22Rv1 (cell line): ENCODE measurements at regions not wholly inside any gene's neighbourhood (a gene's known extent, or its start where the extent isn't known, plus 50 kb on each side); places are given as distances from the start of the nearest gene placed in this dataset.

ENCODE experiments used
- H3K27ac ChIP-seq: fragments of 450-650 bp; 2 replicates; pipeline ENCODE4 v1.5.1; 2017
- ZFX ChIP-seq: fragments of 450-650 bp; IDR thresholded peaks from 2 replicates; pipeline ENCODE4 v1.6.1; 2017; ENCODE audit warnings: antibody characterized with exemption, borderline replicate concordance
- TF ChIP-seq, protein P1 (sequence below): fragments of 450-650 bp; IDR thresholded peaks from 2 replicates; pipeline ENCODE4 v1.5.1; 2017; ENCODE audit warnings: mild to moderate bottlenecking

DNA sequence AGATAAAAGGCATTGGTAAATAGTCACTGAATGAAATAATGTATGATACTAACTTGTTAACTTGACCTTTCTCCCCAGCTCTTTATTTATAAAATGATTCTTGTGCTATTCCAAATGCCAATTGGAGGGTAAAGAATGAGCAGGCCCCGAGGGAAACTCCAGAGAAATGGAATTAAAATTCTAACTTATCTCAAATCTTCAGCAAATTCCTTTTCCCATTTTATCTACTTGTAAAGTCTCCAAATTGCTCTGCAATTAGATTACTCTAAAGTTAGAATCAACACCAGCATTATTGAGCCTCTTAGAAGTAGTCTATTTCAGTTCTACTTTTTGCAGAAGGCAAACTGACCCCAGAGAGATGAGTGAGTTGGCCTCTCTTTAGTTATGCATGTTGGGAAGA, 165.9 kb upstream of the PREP start:
- TF ChIP-seq ZFX = no peak
- TF ChIP-seq, protein P1, sequence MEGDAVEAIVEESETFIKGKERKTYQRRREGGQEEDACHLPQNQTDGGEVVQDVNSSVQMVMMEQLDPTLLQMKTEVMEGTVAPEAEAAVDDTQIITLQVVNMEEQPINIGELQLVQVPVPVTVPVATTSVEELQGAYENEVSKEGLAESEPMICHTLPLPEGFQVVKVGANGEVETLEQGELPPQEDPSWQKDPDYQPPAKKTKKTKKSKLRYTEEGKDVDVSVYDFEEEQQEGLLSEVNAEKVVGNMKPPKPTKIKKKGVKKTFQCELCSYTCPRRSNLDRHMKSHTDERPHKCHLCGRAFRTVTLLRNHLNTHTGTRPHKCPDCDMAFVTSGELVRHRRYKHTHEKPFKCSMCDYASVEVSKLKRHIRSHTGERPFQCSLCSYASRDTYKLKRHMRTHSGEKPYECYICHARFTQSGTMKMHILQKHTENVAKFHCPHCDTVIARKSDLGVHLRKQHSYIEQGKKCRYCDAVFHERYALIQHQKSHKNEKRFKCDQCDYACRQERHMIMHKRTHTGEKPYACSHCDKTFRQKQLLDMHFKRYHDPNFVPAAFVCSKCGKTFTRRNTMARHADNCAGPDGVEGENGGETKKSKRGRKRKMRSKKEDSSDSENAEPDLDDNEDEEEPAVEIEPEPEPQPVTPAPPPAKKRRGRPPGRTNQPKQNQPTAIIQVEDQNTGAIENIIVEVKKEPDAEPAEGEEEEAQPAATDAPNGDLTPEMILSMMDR = no peak
- H3K27ac ChIP-seq = no peak overlapping the region

DNA sequence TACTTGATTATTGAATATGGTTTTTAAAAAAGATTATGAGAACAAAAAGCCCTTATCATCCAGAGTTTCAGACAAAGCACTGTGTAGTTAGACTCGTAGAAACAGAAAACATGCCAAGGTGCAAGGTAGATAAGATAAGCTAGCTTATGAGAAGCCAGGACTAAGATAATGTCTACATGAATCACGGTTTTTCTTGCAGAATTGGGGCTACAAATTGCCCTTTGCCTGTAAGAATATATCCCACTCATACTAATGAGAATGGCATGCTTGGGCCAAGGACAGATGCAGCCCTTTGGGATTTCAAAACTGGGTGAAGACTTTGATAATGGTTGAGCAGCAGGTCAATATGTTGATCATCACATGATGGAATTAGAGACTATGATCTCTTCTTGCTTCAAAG, 165.3 kb upstream of the PREP start:
- no peak overlapping the region for H3K27ac ChIP-seq
- no peak for TF ChIP-seq ZFX
- TF ChIP-seq, protein P1 = no peak

DNA sequence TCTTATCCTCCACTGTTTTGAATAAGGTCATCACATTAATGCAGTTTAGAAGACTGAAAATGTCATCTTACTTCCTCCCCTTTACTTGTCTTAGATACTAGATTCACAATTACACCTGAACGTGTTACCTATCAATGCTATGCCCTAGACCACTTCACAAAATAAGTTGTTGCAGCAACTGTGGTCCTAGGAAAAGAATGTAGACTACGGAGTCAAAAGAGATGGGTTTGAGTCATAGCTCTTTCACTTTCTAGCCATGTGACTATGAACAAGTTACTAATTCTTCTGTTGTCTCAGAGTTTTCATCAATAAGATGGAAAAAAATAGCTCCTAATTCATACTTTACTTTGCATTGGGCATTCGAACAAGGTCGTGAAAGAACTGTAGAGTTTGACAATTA, 164.3 kb upstream of the PREP start:
- H3K27ac ChIP-seq = no peak overlapping the region
- TF ChIP-seq, protein P1 = no peak
- TF ChIP-seq ZFX = no peak

DNA sequence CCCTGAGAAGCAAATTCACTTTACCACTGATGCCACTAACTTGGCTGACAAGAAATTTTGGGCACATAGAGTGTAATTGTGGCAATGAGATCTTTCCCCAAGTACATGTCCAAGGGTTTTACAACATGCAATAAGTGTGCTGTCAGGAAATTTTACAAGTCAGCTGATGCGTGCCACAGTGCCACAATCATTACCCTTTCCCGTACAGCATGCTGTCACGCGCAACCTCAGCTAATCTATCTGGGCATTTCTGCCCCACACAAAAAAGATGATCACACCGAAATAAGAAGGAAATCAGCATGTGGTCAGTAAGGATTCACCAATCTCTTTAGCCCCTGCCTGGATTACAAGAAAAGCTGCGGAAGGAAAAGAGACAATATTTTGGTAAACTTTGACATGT, 163.6 kb upstream of the PREP start:
- TF ChIP-seq, protein P1 = no peak
- no peak for TF ChIP-seq ZFX
- H3K27ac ChIP-seq = no peak overlapping the region

DNA sequence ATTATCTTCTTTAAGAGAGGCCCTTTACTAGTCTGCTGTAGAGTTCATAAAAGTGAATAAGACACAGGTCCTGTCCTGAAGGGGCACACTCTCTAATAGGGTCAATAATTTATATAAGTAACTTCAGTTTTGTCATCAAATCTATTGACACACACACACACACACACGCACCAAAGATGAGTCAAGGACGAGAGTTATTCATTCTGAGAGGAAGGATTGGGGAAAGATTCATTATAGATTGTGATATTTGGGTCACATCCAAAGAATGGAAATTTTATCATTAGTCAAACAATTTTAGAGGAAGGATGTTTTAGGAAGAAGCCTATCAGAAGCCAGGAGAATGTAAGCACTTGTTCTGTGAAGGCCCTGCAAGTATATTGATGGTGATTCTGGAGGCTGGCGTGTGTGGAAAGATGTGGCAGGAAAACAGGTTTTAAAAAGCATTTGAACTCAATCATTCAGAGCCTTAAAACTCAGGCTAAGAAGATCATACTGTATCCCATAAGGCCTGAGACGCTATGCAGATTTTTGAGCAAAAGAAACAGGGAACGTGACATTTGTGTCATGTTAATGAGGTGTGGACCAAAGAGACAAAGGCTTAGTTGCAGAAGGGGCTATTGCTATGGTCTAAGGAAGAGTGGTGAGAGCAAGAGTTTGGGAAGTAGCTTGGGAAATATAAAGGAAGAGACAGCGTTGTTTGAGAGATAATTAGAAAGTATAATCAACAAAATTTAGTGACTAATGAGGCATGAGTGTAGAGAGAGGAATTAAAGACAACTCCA, 161.4 kb upstream of the PREP start:
- no peak overlapping the region for H3K27ac ChIP-seq
- TF ChIP-seq, protein P1 = no peak
- no peak for TF ChIP-seq ZFX

DNA sequence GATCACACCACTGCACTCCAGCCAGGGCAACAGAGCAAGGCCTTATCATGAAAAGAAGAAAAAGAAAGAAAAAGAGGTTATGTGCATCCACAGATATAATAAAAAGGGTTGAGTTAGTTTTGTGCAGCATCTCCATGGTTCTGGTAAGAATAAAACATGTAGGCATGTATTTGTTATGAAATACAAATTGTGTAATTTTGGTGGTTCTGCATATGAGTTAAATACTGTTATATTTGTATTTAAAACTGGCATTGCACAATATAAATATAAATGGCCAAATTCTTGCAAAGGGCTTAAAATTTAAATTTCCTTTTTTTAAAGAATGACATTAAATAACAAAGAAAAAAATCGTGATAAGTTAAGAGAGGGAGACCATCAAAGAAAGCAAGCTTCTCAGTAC, 159.1 kb upstream of the PREP start:
- no peak overlapping the region for H3K27ac ChIP-seq
- TF ChIP-seq, protein P1 = no peak
- no peak for TF ChIP-seq ZFX

DNA sequence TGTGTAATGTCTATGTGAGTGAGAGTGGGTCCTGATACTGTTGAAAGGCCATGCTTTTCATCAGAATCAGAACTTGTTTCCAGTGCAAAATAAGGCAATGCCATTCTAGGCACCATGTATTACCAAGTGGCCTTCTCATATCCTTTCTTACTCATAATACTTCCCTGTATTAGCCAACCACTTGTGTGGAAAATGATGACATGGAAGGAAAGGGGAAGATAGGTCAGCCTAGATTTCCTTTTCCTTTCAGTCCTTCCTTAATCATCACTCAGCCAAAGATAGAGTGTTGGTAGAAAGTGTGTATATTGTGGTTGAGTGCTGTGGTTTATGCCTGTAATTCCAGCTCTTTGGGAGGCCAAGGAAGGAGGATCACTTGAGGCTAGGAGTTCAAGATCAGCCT, 158.6 kb upstream of the PREP start:
- H3K27ac ChIP-seq = no peak overlapping the region
- TF ChIP-seq, protein P1 = no peak
- TF ChIP-seq ZFX = no peak
